ENCODE measurements at regions not wholly inside any gene's neighbourhood (a gene's known extent, or its start where the extent isn't known, plus 50 kb on each side); places are given as distances from the start of the nearest gene placed in this dataset.

DNA sequence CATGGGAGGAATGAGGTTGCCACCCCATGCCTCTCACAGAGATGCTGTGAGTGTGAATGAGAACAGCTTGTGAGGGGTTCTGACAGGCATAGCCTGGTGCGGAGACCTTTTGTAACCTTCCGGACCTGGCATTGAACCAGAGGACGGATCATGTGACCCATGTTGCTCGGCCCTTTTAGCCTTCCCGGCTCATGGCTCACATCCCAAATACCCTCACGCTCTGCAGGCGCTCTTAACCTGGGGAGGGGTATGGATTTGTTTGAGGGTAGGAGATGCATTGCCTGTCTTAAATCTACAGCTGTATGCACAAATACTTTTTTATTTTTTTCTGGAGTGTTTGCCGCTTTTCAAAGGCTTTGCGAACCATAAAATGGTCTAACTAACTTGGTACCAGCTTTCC lies 102.4 kb upstream of the CRHR1 start:
- no peak for TF ChIP-seq ZNF558 (tag by site-specific recombination; IDR thresholded peaks at IDR 0.05)
- TF ChIP-seq ZNF660 (tag by site-specific recombination; IDR thresholded peaks at IDR 0.05), result no peak
- no peak for TF ChIP-seq ZNF169 (tag by site-specific recombination; IDR thresholded peaks at IDR 0.05)
- no peak for TF ChIP-seq ZNF138 (tag by site-specific recombination; IDR thresholded peaks at IDR 0.05; ENCODE audit: borderline replicate concordance)
- TF ChIP-seq ZNF202 (tag by site-specific recombination; IDR thresholded peaks at IDR 0.05; ENCODE audit: borderline replicate concordance), result no peak
- CTCF ChIA-PET, result interaction anchor here (0.6 to 2.1 kb wide), 3 partner anchors 42 to 150 kb away, joined by 3 to 7 read pairs (median 3); no protein-coding TSS in a partner anchor
- no peak overlapping the region for H3K27ac ChIP-seq (ENCODE audit: extremely low read depth, low read depth, low read length)

DNA sequence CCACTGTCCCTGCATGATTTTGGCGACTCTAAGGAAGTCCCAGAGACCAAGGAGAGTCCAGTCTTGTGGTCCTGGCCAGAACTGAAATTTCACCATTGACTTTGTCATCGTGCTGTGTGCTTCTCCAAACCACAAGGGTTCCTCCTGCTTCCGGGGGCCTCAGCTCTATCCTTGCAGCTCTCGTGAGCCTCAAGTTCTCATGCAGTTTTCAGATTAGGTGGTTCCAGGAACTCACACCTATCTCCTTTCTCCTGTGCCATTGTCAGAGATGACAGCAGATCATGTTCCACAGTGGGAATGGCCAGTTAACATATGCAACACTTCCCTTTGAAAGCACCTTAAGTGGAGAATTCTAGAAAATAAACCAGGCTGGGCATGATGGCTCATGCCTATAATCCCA lies 97.9 kb upstream of the CRHR1 start:
- CTCF ChIA-PET, result interaction anchor here (0.6 kb wide), 1 partner anchor 409 kb away, joined by 4 read pairs; no protein-coding TSS in a partner anchor

More for the DNA sequence above, 102.4 kb upstream of the CRHR1 start:
- H3K4me1 ChIP-seq (ENCODE audit: control insufficient read depth, insufficient read depth, low read length), result no peaks in the 10 kb centered on the region
- H3K9me3 ChIP-seq (ENCODE audit: control insufficient read depth, insufficient read depth, low read depth, low read length), result no peaks in the 10 kb centered on the region
- POLR2A ChIA-PET, result no interaction called here
- no peaks in the 10 kb centered on the region for H3K36me3 ChIP-seq (ENCODE audit: control insufficient read depth in 2 of 2, insufficient read depth in 1 of 2, low read length in 2 of 2)
- H3K4me3 ChIP-seq (ENCODE audit: low read depth, low read length), result no peak overlapping the region

DNA sequence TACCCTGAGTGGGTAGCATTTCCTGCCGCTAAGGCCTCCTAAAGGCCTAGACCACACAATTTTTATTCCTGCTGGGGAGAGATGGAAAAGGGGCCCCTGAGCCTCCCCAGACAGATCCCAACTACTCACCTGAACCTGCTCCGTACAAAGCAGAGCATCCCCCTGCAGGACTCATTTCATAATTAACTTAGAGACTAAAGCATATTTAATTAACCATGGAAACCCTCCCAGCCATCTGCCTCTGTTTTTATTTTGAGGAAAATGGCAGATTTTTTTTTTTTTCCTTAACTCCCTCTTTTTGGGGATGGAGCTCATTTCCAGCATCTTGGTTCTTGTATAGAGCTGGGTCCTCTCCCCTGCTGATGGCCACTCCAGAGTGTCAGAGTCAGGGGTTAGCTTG lies 96.5 kb upstream of the CRHR1 start:
- Histone ChIP-seq H3K27ac (ENCODE audit: extremely low read depth, low read depth, low read length) (no peak overlapping the region), H3K9me3 (ENCODE audit: control insufficient read depth, insufficient read depth, low read depth, low read length) (no peaks in the 10 kb centered on the region), H3K4me3 (ENCODE audit: low read depth, low read length) (no peak overlapping the region), H3K4me1 (ENCODE audit: control insufficient read depth, insufficient read depth, low read length) (no peaks in the 10 kb centered on the region), H3K36me3 (ENCODE audit: control insufficient read depth in 2 of 2, insufficient read depth in 1 of 2, low read length in 2 of 2) (no peaks in the 10 kb centered on the region)
- TF ChIP-seq ZNF274 (IDR thresholded peaks at IDR 0.05; ENCODE audit: low read length) (no peak), ZNF274 (tag by site-specific recombination; IDR thresholded peaks at IDR 0.05; ENCODE audit: borderline replicate concordance) (no peak), REPIN1 (tag by site-specific recombination; IDR thresholded peaks at IDR 0.05; ENCODE audit: low read depth) (no peak), ZNF416 (tag by site-specific recombination; IDR thresholded peaks at IDR 0.05) (no peak), ZNF791 (tag by site-specific recombination; IDR thresholded peaks at IDR 0.05) (no peak), YY1 (tag by site-specific recombination; IDR thresholded peaks at IDR 0.05) (no peak), SETDB1 (IDR thresholded peaks at IDR 0.05; ENCODE audit: insufficient read length, low read length) (no peak), ZNF155 (tag by site-specific recombination; IDR thresholded peaks at IDR 0.05) (no peak)
- TF ChIP-seq, protein P1, sequence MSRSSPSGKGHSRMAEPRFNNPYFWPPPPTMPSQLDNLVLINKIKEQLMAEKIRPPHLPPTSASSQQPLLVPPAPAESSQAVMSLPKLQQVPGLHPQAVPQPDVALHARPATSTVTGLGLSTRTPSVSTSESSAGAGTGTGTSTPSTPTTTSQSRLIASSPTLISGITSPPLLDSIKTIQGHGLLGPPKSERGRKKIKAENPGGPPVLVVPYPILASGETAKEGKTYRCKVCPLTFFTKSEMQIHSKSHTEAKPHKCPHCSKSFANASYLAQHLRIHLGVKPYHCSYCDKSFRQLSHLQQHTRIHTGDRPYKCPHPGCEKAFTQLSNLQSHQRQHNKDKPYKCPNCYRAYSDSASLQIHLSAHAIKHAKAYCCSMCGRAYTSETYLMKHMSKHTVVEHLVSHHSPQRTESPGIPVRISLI (tag by site-specific recombination; IDR thresholded peaks at IDR 0.05), result no peak
- POLR2A ChIA-PET, result no interaction called here
- CTCF ChIA-PET, result interaction anchor here (0.6 kb wide), 1 partner anchor 51 kb away, joined by 3 read pairs; no protein-coding TSS in a partner anchor

More for the DNA sequence above, 97.9 kb upstream of the CRHR1 start:
- Histone ChIP-seq H3K4me1 (ENCODE audit: control insufficient read depth, insufficient read depth, low read length) (no peaks in the 10 kb centered on the region), H3K27ac (ENCODE audit: extremely low read depth, low read depth, low read length) (no peak overlapping the region), H3K36me3 (ENCODE audit: control insufficient read depth in 2 of 2, insufficient read depth in 1 of 2, low read length in 2 of 2) (no peaks in the 10 kb centered on the region), H3K4me3 (ENCODE audit: low read depth, low read length) (no peak overlapping the region), H3K9me3 (ENCODE audit: control insufficient read depth, insufficient read depth, low read depth, low read length) (no peaks in the 10 kb centered on the region)
- POLR2A ChIA-PET, result no interaction called here
- TF ChIP-seq SCRT1 (tag by site-specific recombination; IDR thresholded peaks at IDR 0.05; ENCODE audit: borderline replicate concordance) (no peak), ZNF157 (tag by site-specific recombination; IDR thresholded peaks at IDR 0.05) (no peak), ZBTB1 (tag by site-specific recombination; IDR thresholded peaks at IDR 0.05) (no peak), GFI1B (tag by site-specific recombination; IDR thresholded peaks at IDR 0.05) (no peak), SP7 (tag by site-specific recombination; IDR thresholded peaks at IDR 0.05) (no peak)
- TF ChIP-seq, protein P2, sequence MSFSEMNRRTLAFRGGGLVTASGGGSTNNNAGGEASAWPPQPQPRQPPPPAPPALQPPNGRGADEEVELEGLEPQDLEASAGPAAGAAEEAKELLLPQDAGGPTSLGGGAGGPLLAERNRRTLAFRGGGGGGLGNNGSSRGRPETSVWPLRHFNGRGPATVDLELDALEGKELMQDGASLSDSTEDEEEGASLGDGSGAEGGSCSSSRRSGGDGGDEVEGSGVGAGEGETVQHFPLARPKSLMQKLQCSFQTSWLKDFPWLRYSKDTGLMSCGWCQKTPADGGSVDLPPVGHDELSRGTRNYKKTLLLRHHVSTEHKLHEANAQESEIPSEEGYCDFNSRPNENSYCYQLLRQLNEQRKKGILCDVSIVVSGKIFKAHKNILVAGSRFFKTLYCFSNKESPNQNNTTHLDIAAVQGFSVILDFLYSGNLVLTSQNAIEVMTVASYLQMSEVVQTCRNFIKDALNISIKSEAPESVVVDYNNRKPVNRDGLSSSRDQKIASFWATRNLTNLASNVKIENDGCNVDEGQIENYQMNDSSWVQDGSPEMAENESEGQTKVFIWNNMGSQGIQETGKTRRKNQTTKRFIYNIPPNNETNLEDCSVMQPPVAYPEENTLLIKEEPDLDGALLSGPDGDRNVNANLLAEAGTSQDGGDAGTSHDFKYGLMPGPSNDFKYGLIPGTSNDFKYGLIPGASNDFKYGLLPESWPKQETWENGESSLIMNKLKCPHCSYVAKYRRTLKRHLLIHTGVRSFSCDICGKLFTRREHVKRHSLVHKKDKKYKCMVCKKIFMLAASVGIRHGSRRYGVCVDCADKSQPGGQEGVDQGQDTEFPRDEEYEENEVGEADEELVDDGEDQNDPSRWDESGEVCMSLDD (tag by site-specific recombination; IDR thresholded peaks at IDR 0.05), result no peak

All from HEK293 (cell line).